ENCODE measurements at regions not wholly inside any gene's neighbourhood (a gene's known extent, or its start where the extent isn't known, plus 50 kb on each side); places are given as distances from the start of the nearest gene placed in this dataset.

GRCh38 chr9:126017758-126018157 is 270.6 kb downstream of the PBX3 start:
- Mint-ChIP-seq H3K36me3 (ENCODE audit: unreplicated experiment) (no peaks in the 10 kb centered on the region), H3K27ac (ENCODE audit: unreplicated experiment) (no peak overlapping the region), H3K4me1 (ENCODE audit: unreplicated experiment) (no peaks in the 10 kb centered on the region), H3K9me3 (ENCODE audit: unreplicated experiment) (no peaks in the 10 kb centered on the region), H3K4me3 (ENCODE audit: unreplicated experiment) (no peak overlapping the region), H3K27me3 (ENCODE audit: unreplicated experiment) (peaks cover 23% of the 10 kb centered on the region)
- no peak for DNase-seq (ENCODE audit: extremely low spot score, unreplicated experiment)
- no peak for TF ChIP-seq CTCF (IDR thresholded peaks at IDR 0.05)

GRCh38 chr9:126020836-126021235 is 273.7 kb downstream of the PBX3 start:
- no peak overlapping the region for H3K27ac Mint-ChIP-seq (ENCODE audit: unreplicated experiment)
- no peaks in the 10 kb centered on the region for H3K4me1 Mint-ChIP-seq (ENCODE audit: unreplicated experiment)
- no peak for DNase-seq (ENCODE audit: extremely low spot score, unreplicated experiment)
- H3K27me3 Mint-ChIP-seq (ENCODE audit: unreplicated experiment), result peaks cover 23% of the 10 kb centered on the region
- H3K36me3 Mint-ChIP-seq (ENCODE audit: unreplicated experiment), result no peaks in the 10 kb centered on the region
- no peaks in the 10 kb centered on the region for H3K9me3 Mint-ChIP-seq (ENCODE audit: unreplicated experiment)
- no peak overlapping the region for H3K4me3 Mint-ChIP-seq (ENCODE audit: unreplicated experiment)
- TF ChIP-seq CTCF (IDR thresholded peaks at IDR 0.05), result no peak

GRCh38 chr9:126023962-126024361 is 276.8 kb downstream of the PBX3 start:
- Mint-ChIP-seq H3K27ac (ENCODE audit: unreplicated experiment) (no peak overlapping the region), H3K9me3 (ENCODE audit: unreplicated experiment) (no peaks in the 10 kb centered on the region), H3K36me3 (ENCODE audit: unreplicated experiment) (no peaks in the 10 kb centered on the region), H3K4me1 (ENCODE audit: unreplicated experiment) (no peaks in the 10 kb centered on the region), H3K4me3 (ENCODE audit: unreplicated experiment) (no peak overlapping the region), H3K27me3 (ENCODE audit: unreplicated experiment) (peaks cover 18% of the 10 kb centered on the region)
- no peak for TF ChIP-seq CTCF (IDR thresholded peaks at IDR 0.05)
- no peak for DNase-seq (ENCODE audit: extremely low spot score, unreplicated experiment)

- no peak for TF ChIP-seq CTCF (IDR thresholded peaks at IDR 0.05)
- Mint-ChIP-seq H3K36me3 (ENCODE audit: unreplicated experiment) (no peaks in the 10 kb centered on the region), H3K27me3 (ENCODE audit: unreplicated experiment) (peaks cover 15% of the 10 kb centered on the region), H3K9me3 (ENCODE audit: unreplicated experiment) (no peaks in the 10 kb centered on the region), H3K4me3 (ENCODE audit: unreplicated experiment) (no peak overlapping the region), H3K4me1 (ENCODE audit: unreplicated experiment) (no peaks in the 10 kb centered on the region), H3K27ac (ENCODE audit: unreplicated experiment) (no peak overlapping the region)
- DNase-seq (ENCODE audit: extremely low spot score, unreplicated experiment), result no peak
These were observed 277.5 kb downstream of the PBX3 start for GRCh38 chr9:126024581-126025230.

- H3K9me3 Mint-ChIP-seq (ENCODE audit: unreplicated experiment), result no peaks in the 10 kb centered on the region
- H3K36me3 Mint-ChIP-seq (ENCODE audit: unreplicated experiment), result no peaks in the 10 kb centered on the region
- peaks cover 11% of the 10 kb centered on the region for H3K27me3 Mint-ChIP-seq (ENCODE audit: unreplicated experiment)
- DNase-seq (ENCODE audit: extremely low spot score, unreplicated experiment), result no peak
- TF ChIP-seq CTCF (IDR thresholded peaks at IDR 0.05), result no peak
- no peak overlapping the region for H3K27ac Mint-ChIP-seq (ENCODE audit: unreplicated experiment)
- no peaks in the 10 kb centered on the region for H3K4me1 Mint-ChIP-seq (ENCODE audit: unreplicated experiment)
- no peak overlapping the region for H3K4me3 Mint-ChIP-seq (ENCODE audit: unreplicated experiment)
These were observed 278.8 kb downstream of the PBX3 start for GRCh38 chr9:126025991-126026390.
